ENCODE measurements at regions not wholly inside any gene's neighbourhood (a gene's known extent, or its start where the extent isn't known, plus 50 kb on each side); places are given as distances from the start of the nearest gene placed in this dataset.
"Not testable (repeated sequence)": the region's sequence is repeated elsewhere in the genome, so short reads cannot be mapped to it uniquely, and the experiment has no call there.

DNA sequence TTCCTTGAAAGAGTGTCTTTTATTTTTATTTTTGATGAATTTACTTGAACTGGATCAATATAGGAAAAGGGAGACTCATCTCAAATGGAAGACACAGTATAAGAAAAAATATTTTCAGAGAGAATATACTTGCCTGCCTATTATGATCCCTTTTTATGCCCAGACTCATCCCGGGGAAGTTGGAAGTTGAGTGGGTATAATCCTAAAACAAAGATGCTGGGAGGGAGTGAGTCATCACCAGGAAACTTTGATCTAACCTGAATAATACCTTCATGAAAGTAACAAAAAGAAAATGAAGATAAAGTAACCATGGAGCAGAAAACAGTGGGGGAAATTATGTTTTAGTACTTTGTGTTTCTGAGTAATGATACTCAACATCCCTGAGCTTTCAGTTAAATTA lies 1514.0 kb downstream of the FAM181B start:
- DNase-seq (ENCODE audit: low read depth in 2 of 3, low spot score in 2 of 3): no peak

GRCh38 chr11:81218440-81218839 lies 1515.2 kb downstream of the FAM181B start:
- DNase-seq (ENCODE audit: low read depth in 2 of 3, low spot score in 2 of 3): no peak

- no peak for DNase-seq (ENCODE audit: low read depth in 2 of 3, low spot score in 2 of 3)
Measured at GRCh38 chr11:81211050-81211449, 1522.6 kb downstream of the FAM181B start.

DNA sequence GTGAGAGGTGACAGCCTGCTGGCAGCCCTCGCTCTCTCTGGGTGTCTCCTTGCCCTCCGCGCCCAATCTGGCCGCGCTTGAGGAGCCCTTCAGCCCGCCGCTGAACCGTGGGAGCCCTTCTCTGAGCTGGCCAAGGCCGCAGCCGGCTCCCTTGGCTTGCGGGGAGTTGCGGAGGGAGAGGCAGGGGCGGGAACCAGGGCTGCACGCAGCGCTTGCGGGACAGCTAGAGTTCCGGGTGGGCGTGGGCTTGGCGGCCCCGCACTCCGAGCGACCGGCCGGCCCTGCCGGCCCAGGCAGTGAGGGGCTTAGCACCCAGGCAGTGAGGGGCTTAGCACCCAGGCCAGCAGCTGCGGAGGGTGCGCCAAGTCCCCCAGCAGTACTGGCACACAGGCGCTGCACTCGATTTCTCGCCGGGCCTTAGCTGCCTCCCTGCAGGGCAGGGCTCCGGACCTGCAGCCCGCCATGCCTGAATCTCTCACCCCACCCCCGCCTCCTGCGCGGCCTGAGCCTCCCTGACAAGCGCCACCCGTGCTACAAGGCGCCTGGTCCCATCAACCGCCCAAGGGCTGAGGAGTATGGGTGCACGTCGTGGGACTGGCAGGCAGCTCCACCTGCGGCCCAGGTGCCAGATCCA lies 1526.1 kb downstream of the FAM181B start:
- DNase-seq (ENCODE audit: low read depth in 2 of 3, low spot score in 2 of 3): no peak

GRCh38 chr11:81203876-81204275 lies 1529.8 kb downstream of the FAM181B start:
- DNase-seq (ENCODE audit: low read depth in 2 of 3, low spot score in 2 of 3): no peak

- no peak for DNase-seq (ENCODE audit: low read depth in 2 of 3, low spot score in 2 of 3)
Measured at GRCh38 chr11:81197396-81197795, 1536.3 kb downstream of the FAM181B start.

- no peak for DNase-seq (ENCODE audit: low read depth in 2 of 3, low spot score in 2 of 3)
Measured at GRCh38 chr11:81192516-81192915, 1541.1 kb downstream of the FAM181B start.

GRCh38 chr11:81190546-81190945 lies 1543.1 kb downstream of the FAM181B start:
- DNase-seq (ENCODE audit: low read depth in 2 of 3, low spot score in 2 of 3): no peak

DNA sequence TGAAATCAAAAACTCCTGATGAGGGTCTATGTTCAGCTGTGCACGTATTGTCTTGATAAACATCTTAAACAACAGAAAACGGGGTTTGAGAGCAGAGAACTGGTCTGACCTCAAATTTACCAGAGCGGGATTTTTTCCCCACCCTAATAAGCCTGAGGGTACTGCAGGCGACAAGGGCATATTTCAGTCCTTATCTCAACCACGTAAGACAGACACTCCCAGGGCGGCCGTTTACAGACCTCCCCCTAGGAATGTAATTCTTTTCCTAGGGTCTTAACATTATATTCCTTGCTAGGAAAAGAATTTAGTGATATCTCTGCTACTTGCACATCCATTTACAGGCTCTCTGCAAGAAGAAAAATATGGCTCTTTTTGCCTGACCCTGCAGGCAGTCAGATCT lies 1546.6 kb downstream of the FAM181B start:
- not testable (repeated sequence) for DNase-seq (ENCODE audit: low read depth in 2 of 3, low spot score in 2 of 3)

- DNase-seq (ENCODE audit: low read depth in 2 of 3, low spot score in 2 of 3): no peak
Measured at GRCh38 chr11:81174646-81175330, 1558.9 kb downstream of the FAM181B start.

DNA sequence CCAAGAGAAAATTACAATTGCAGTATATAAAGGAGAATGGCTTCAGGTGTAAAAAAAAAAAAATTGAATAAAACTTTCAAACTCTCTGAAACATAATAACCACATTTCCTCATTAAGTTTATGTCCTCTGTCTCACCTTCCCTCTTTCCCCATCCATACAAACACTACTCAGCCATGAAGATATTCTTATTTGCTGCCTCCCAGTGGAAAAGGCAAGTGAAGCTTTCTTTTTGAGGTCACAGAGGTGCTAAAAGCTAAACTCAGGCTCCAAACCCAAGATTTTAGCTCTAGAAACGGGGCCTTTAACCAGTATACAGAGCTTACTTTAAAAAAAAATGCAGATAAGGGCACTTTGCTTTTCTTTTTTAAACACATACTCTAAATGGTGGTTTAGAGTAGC lies 1568.5 kb downstream of the FAM181B start:
- DNase-seq (ENCODE audit: low read depth in 2 of 3, low spot score in 2 of 3): no peak

DNA sequence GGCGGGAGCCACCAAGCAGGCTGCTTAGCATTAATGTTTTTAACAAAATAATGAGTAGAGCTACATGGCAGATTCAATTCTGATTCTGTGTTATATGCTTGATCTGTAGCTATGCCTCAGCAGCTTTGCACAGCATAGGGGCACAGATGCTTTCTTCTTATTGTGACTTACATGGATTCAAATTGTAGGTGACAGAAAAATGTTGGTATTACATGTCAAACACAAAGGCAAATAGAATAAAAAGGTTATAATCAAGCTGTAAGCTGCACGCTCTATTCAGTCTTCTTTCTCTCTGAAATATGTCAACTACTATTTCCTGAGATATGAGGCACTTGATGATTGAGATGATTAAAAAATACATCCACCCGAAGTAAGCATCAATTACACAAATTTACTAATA lies 1573.8 kb downstream of the FAM181B start:
- DNase-seq (ENCODE audit: low read depth in 2 of 3, low spot score in 2 of 3): no peak

GRCh38 chr11:81135570-81135969 lies 1598.1 kb downstream of the FAM181B start:
- DNase-seq (ENCODE audit: low read depth in 2 of 3, low spot score in 2 of 3): no peak

DNA sequence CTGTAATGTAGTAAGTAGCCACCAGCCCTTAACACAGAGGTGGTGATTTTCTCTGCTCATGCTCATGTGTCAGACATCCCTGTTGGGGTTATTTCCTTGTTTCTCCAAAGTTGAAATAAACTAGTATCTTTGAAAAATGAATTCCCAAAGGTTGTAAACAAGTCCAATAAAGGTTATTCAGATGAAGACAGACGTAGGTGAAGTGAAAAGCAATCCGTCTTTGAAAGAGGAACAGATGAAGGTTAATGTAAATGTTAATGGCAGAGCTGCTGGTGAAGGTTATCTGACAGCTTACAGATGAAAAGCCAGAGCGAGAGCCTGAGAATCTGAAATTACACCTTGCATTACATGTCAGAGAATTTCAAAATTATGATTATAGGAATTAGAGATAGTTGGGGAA lies 1604.0 kb downstream of the FAM181B start:
- no peak for DNase-seq (ENCODE audit: low read depth in 2 of 3, low spot score in 2 of 3)

GRCh38 chr11:81112718-81113117 lies 1620.9 kb downstream of the FAM181B start:
- no peak for DNase-seq (ENCODE audit: low read depth in 2 of 3, low spot score in 2 of 3)

DNA sequence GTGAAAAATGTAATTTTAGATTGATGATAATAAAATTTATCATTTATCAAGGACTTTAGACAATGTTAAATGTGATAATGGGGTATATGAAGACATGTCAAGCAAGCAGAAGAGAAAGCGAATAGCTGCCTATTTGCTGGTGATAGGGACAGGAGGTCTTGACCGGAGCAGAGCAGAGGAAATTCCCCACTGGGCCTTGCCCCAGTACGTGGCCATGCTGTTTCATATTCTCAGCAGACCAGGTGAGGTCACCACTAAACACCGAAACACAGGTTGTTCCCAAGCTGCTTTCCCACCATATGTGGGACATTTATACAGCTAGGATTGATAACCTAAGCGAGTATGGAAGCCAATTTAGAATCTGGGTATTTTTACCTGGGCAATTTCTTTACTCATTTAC lies 1629.6 kb downstream of the FAM181B start:
- no peak for DNase-seq (ENCODE audit: low read depth in 2 of 3, low spot score in 2 of 3)

GRCh38 chr11:81098471-81098870 lies 1635.2 kb downstream of the FAM181B start:
- no peak for DNase-seq (ENCODE audit: low read depth in 2 of 3, low spot score in 2 of 3)

GRCh38 chr11:81092522-81092921 lies 1641.1 kb downstream of the FAM181B start:
- no peak for DNase-seq (ENCODE audit: low read depth in 2 of 3, low spot score in 2 of 3)

DNA sequence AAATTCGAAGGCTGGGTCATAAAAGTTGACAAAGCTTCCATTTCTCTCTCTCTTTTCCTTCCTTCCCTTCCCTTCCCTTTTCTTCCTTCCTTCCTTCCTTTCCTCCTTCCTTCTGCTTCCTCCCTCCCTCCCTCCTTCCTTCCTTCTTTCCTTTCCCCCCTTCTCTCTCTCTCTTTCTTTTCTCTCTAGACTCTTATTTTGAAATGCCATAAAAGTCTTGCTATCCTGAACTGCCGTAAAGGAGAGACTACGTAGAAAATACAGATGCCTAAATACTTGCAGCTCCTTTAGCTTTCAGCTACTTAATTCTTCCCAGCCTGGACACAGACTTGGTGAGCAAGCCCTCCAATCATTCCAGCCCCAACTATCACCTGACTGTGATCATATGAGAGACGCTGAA lies 1644.4 kb downstream of the FAM181B start:
- DNase-seq (ENCODE audit: low read depth in 2 of 3, low spot score in 2 of 3): no peak

DNA sequence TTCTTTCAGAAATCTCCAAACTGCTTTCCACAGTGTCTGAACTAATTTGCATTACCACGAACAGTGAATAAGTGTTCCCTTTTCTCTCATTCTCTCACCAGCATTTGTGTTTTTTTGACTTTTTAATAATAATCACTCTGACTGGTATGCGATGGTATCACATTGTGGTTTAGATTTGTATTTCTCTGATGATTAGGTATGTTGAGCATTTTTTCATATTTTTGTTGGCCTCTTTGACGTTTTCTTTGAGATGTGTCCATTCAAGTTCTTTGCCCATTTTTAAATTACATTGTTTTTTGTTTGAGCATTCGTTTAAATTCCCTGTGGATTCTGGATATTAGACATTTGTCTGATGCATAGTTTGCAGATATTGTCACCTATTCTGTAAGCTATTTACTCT lies 1639.6 kb upstream of the TENM4 start:
- no peak for DNase-seq (ENCODE audit: low read depth in 2 of 3, low spot score in 2 of 3)

DNA sequence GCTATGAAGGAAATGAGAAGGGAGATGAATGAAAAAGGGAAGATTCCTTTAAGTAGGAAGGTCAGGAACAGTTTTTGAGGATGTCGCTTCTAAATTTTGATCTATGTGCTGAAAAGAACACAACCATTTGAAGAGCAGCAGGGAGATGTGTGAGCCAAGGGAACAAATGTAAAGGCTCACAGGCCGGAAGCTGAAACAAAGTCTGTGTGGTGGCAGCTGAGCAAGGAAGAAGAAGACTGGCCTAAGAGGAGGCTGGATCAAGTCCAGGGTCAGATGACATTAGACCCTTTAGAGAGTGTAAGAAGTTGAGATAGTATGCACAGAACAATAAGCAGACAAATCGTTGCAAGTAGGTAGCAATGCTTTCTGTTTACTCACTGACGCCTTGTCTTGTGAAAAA lies 1631.4 kb upstream of the TENM4 start:
- DNase-seq (ENCODE audit: low read depth in 2 of 3, low spot score in 2 of 3): no peak

- no peak for DNase-seq (ENCODE audit: low read depth in 2 of 3, low spot score in 2 of 3)
Measured at GRCh38 chr11:81071606-81072005, 1630.8 kb upstream of the TENM4 start.

DNA sequence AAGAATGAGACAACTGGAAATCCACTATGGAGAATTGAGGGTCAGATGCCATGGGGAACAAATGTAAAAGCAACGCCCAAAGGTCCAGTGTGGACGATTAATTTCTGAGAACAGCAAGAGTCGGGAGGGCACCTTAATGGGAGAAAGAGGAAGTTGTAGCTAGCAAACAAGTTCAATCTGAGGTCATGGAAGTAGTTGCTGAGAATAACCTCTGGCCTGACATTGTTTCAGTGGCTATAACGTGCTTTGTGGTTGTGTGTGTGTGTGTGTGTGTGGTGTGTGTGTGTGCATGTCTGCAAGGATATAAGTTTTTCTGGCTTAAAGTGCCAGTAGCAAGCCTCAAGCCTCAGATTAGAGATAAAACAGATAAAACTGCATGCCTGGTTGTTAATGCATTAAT lies 1630.1 kb upstream of the TENM4 start:
- DNase-seq (ENCODE audit: low read depth in 2 of 3, low spot score in 2 of 3): no peak

Measured in activated CD8-positive, alpha-beta memory T cell treated with anti-CD3 and anti-CD28 coated beads for 48 hours (primary cell).